Renal pelvis (tissue), 1 donor: ENCODE measurements at regions not wholly inside any gene's neighbourhood (a gene's known extent, or its start where the extent isn't known, plus 50 kb on each side); places are given as distances from the start of the nearest gene placed in this dataset.
"Not testable (repeated sequence)": the region's sequence is repeated elsewhere in the genome, so short reads cannot be mapped to it uniquely, and the experiment has no call there.

Source experiments
- DNase-seq: peaks from one replicate; pipeline ENCODE4 v3.0.0-alpha.2; 2013

DNA sequence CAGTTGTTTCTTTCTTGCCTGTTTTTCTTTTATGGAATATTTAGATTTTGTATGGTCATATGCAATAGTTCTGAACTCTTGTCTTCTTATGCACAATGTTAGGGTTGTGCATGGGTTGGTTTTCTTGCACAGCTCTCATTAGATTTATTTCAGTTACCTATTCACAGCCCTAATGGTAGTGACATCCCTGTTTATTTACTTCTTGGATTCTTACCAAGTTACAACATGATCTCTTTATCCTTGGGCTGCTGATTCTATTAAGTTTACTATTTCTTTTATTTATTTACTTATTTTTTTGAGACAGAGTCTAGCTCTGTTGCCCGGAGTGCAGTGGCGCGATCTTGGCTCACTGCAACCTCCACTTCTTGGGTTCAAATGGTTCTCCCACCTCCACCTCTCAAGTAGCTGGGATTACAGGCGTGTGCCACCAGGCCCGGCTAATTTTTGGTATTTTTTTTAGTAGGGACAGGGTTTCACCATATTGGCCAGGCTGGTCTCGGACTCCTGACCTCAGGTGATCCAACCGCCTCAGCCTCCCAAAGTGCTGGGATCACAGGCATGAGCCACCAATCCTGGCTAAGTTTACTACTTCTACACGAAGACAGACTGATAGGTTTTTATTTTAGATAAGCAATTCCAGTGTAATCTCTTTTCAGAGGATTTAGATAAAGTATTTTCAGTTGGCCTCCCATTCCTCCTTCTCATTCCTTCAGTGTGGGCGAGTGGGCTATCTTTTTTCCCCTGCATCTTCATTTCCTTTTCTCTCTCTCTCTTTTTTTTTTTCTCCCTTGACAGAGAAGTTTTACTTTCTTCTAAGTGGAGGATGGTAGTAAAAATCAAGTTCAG is 395.1 kb upstream of the RGS6 start:
- DNase-seq, result no peak

DNA sequence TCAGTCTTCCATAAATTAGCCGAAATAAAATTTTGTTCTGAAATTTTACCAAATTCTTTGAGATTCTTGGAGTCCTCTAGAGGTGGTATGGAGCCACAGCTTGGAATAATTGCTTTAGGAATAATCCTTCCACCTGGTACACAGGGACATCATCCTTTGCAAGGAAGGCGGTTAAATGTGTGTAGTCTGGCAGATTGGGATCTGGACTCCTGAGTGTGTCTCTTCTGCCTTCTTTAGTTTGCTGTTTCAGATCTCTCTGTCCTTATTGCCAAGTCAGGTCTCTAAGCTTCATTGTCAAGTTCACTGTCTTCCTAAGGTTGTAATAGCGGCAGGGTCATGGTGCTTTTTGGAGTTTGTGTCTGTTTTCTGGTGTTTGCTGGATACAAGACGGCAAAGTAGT is 393.9 kb upstream of the RGS6 start:
- no peak for DNase-seq

GRCh38 chr14:71538938-71539649 is 393.1 kb upstream of the RGS6 start:
- no peak for DNase-seq

GRCh38 chr14:71539650-71540285 is 392.5 kb upstream of the RGS6 start:
- DNase-seq, result no peak

GRCh38 chr14:71541271-71541670 is 391.0 kb upstream of the RGS6 start:
- DNase-seq, result no peak

GRCh38 chr14:71541973-71542690 is 390.1 kb upstream of the RGS6 start:
- DNase-seq, result no peak

DNA sequence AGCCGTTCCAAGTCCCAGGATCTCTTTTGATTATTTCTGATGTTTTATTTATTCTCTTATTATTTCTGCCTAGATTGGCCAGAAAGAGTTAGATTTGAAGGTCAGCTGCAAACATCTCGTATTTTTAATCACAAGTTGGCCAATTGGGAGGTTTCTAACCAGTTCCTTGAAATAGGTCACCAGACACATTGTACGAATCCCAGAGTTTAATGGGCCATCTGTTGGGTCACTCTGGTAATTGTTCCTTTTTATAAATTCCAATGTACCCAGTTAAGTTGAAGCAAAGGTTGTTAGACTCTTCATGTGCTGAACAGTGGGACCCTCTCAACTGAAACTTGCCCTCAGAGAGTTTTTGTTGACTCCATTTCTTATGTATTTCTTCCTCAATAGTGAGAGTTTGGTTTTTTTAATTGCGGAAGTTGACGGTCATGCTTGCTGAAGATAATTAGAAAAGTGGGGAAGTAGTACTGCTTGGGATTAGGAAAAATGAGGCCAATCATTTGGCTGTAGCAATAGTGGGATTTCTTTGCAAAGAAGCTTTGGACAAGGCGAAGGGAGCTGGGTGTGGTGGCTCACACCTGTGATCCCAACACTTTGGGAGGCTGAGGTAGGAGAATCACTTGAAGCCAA is 382.7 kb upstream of the RGS6 start:
- no peak for DNase-seq

DNA sequence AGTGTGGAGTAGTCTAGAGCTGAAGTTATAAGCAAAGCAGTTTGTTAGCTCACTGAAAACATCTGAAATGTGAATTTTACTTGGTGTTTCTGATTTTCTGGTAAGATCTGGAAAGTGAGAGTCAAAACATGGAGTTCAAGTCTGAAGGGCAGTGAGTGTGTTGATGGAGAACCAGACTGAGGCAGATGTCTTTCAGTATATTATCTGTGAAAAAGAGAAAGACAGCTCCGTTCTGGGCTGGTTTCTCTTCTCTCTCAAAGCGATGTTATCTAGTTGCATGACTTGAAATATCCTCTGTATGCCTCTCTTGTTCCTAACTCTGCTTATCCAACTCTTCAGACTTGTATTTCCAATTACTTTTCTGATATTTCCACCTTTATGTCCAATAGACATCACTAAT is 381.9 kb upstream of the RGS6 start:
- no peak for DNase-seq

GRCh38 chr14:71551291-71551950 is 380.8 kb upstream of the RGS6 start:
- DNase-seq, result no peak

DNA sequence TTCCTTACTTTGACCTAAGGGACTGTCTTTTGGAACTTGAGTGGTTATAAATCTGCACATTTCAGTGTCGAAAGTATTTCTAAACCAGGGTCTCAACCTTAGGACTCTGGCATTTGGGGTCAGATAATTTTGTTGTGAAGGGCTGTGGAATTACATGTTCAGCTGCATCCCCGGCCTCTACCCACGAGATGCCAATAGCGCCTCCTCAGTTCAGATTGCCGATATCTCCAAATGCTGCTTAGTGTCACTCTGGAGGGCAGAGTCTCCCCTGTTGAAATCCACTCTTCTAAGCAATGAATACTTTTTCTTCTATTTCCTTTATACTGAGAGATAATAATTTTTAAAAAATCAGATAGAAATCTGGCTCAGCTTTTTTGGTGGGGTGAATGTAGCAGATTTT is 379.4 kb upstream of the RGS6 start:
- DNase-seq, result no peak

DNA sequence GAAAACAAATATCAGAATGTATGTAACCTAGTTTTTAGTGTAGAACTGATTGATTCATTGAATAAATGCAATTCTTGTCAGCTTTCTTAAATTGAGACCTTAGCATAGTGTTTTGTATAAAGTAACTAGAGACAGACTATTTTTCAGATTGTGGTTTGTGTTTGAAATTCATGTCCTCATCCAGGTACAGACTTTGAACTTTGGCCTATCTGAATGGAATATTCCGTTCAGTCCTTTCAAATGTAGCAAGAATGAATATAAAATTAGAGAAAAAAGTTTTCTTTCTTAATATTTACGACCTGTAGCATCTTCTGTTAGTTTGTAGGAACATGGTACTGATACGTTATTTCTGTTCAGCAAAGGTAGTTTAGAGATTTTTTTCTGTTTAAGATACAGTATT is 378.4 kb upstream of the RGS6 start:
- DNase-seq, result no peak

GRCh38 chr14:71554323-71554722 is 377.9 kb upstream of the RGS6 start:
- DNase-seq, result no peak

DNA sequence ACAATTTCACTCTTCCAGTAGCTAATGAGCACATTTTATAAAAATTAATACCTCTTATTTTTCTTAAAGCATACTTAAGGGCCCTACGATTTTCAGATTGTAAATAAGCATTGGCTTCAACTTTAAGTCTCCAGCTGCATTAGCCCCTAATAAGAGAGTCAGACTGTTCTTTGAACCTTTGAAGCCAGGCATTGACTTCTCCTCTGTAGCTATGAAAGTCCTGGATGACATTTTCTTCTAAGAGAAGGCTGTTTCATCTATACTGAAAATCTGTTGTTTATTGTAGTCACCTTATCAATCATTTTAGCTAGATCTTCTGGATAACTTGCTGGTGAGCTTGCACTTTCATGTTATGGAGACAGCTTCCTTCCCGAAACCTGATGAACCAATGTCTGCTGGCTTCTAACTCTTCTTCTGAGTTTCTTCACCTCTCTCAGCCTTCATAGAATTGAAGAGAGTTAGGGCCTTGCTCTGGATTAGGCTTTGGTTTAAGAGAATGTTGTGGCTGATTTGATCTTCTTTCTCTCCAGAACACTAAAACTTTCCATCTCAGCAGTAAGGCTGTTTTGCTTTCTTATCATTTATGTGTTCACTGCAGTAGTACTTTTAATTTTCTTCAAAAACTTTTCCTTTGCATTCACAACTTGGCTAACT is 377.1 kb upstream of the RGS6 start:
- DNase-seq, result no peak

DNA sequence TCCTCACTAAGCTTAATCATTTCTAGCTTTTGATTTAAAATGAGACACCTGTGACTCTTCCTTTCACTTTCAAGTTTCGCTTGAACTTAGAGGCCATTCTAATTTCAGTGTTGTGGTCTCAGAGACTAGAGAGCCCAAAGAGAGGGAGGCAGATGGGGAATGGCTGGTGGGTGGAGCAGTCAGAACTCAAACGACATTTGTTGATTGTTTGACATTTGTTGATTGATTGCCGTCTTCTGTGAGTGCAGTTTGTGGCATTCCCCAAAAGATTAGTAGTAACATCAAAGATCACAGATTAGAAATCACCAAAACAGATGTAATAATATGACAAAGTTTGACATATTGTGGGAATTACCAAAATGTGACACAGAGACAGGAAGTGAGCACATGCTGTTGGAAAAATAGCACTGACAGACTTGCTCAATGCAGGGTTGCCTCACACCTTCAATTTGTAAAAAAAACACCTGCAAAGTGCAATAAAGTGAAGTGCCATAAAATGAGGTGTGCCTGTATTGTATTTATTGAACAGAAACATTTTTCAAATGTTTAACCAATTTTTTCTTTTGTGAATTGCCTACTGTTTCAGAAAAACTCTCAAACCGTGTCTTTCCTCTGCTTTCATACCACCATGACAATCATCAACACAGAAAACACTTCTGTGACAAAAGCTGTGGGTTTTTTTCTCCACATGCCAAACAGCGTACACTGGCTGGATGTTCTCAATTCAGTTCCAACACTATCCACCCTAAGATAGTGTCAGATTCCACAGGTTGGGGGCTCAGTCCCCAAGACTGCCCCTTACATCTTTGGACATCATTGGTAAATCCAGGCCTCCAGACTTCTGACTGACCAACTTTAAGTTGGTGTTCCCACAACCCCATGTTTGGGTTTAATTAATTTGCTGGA is 376.3 kb upstream of the RGS6 start:
- no peak for DNase-seq

DNA sequence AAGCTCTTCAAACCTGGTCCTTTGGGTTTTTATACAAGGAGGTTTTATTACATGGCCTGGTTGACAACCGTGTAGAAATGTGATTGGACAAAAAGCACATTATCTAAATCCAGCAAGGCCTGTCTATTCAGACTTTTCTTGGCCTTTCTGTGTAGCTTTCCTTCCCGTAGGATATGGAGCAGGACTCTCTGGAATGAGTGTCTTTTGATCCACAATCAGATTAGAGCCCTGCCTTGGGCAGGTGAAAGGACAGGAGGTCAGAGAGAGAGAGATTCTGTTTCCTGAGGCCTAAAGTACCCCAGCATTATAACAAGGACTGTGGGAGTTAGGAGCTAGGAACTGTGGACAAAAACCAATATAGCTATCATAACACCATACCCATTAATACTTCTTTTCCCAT is 375.5 kb upstream of the RGS6 start:
- DNase-seq, result no peak

DNA sequence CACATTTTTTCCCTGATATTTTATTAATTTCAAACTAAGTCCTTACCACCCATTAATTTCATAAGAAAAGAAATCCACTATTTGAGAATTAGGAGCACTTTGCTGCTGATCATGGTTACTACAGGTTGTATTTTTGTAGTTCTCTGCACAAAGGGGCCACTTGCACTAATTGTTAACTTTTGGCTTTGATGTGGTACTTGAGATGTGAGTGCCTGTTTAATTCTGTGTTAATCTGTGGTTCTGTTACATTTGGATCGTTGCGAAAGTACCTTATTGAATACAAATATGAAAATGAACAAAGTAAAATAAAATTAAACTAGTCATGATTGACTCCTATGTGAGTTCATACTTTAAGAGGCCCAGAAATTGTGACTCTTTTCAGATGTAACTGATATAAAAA is 374.9 kb upstream of the RGS6 start:
- no peak for DNase-seq

GRCh38 chr14:71558943-71559342 is 373.3 kb upstream of the RGS6 start:
- DNase-seq, result not testable (repeated sequence)

DNA sequence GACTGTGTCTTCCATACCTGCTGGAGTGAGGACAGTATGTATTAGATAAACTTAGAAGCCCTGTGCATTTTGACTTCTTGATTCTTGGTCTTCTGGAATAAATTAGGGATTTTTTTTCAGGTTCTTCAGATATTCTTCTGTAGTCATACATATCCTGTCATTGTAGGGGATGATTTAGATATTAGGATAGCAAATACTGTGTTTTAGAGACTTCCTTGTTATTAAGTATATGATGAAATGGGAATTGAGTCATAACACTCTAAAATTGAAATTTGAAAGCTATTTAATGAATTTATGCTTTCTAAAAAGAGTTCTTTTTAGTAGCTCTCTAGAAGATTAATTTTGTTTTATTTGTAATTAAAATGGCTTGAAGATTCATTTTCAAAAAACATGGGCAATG is 371.5 kb upstream of the RGS6 start:
- no peak for DNase-seq

DNA sequence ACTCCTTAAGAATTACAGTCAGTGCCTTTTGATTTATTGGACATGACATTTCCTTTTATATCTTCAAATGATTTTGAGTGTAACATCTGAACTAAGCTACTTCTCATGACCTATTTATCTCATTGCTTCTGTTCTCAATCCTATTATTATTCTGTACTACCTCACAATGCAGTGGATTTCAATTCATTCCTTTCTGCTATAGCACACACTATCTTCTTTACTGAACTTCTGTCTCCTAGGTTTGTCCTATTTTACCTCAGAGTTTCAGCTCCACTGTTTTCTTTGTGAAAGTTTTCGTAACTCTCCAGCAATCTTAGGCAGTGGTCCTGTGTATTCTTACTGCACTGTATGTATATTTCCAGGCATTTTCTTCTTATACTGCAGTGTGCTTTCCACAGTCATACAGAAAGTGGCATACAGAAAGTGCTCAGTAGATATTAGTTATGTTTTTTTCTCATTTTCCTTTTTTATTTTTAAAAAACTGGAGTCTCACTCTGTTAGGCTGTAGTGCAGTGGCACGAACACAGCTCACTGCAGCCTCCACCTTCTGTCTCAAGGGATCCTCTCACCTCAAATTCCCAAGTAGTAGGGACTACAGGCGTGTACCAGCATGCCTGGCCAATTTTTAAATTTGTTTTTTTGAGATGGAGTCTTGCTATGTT is 368.6 kb upstream of the RGS6 start:
- DNase-seq, result no peak
